T follicular helper cell (primary cell): ENCODE measurements at regions not wholly inside any gene's neighbourhood (a gene's known extent, or its start where the extent isn't known, plus 50 kb on each side); places are given as distances from the start of the nearest gene placed in this dataset.

Experiments used
- DNase-seq: peaks from one replicate; pipeline ENCODE4 v3.0.0-alpha.2; 2020; ENCODE audit warnings: low read depth

DNA sequence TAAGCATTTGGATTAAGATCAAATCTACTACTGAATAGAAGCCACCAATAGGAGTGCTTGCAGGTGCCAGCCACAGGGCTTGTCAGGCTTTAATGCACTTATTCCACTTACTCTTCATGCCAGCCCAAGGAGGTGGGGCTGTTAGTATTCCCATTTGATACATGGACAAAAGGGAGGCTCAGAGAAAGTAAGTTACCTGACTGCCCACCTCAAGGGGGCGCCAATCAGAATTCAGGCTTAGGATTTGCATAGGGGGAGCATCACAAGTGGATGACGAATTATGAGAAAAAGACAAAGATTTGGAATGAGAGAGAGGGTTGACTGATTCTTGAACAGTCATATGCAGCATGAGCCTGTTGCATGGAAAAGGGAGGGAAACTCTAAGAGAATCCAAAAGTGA lies 188.4 kb upstream of the TSHZ2 start:
- no peak for DNase-seq

DNA sequence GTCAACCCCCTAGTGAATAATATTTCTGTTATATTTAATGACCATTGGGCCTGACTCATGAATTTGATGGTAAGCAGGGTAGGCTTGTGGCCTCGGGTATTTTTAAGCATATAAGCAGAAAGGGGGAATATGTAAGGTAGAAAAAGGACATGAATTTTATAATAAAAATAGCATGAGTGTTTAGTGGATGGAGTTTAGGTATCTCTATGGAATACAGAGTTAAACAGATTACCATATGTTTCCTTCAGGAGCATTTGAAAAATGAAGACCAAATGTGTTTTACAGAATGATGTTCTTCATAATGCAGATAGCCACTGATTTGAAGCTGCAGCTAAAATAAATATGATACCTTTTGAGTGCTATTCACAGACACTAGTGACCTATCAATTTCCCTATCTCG lies 191.7 kb upstream of the TSHZ2 start:
- DNase-seq: no peak

DNA sequence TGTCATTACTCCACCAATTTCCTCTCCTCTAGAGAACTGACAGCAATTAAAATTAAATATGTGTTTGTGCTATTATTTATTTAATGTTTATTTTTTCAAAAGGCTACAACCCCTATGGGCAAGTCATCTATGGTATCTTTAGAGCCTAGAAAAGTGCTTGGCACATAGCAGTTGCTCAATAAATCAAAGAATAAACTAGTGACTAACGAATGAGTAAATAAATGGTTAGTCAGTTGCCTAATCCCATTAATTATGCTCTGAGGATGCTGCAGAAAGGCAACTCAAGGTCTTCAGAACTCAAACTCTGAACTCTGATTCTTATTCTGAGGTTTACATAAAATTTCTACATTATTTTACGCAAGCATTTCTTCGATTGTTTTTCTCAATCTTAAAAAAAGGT lies 193.0 kb upstream of the TSHZ2 start:
- DNase-seq: no peak

DNA sequence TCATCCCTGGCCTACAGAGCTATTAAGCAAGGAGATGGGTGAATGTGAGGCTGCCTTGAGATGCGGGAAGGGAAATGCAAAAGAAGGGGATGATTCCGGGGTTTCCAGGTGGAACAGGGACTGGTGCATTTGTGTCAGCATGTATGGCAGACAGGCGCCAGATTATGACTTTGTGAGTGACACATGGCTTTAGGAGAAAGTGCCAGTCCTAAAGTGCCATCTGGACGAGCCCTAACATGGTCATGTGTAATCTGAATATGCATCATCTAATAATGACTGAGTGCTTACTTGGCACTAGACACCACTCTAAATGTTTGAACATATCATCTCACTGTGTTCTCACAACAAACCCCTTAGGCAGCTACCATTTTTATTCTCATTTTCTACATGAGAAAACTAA lies 195.0 kb upstream of the TSHZ2 start:
- DNase-seq: no peak

DNA sequence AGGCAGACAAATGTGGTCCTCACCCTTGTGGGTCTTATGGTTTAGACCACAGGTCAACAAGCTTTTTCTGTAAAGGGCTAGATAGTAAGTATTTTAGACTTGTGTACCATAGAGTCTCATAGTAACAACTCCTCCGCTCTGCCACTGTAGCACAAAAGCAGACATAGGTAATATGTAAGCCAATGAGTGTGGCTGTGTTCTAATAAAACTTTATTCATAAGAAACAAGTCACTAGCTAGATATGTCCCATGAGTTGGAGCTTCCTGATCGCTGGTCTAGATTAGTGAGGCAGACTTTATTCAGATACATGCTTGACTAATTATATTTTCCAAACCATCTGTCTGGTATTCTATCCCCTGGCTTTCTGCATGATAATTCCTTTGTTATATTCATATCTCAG lies 196.4 kb upstream of the TSHZ2 start:
- DNase-seq: no peak

DNA sequence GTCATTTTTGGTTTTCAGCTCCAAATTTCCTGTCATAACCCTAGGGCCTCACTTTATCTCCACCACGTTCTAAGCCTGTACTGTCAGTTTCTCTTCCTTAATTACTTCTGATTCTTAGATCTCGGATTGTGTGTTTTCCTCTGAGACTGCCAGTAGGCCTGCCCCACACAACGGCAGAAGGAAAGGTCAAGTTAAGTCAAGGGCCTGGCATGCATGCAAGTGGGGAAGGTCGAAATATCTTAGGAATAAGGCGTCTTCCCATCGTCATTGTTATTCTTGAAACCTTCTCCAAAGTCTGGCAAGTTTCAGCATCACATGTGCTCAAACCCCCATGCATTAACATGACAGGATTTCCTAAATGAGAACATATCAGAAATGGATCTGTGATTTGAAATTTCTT lies 203.5 kb upstream of the TSHZ2 start:
- no peak for DNase-seq

DNA sequence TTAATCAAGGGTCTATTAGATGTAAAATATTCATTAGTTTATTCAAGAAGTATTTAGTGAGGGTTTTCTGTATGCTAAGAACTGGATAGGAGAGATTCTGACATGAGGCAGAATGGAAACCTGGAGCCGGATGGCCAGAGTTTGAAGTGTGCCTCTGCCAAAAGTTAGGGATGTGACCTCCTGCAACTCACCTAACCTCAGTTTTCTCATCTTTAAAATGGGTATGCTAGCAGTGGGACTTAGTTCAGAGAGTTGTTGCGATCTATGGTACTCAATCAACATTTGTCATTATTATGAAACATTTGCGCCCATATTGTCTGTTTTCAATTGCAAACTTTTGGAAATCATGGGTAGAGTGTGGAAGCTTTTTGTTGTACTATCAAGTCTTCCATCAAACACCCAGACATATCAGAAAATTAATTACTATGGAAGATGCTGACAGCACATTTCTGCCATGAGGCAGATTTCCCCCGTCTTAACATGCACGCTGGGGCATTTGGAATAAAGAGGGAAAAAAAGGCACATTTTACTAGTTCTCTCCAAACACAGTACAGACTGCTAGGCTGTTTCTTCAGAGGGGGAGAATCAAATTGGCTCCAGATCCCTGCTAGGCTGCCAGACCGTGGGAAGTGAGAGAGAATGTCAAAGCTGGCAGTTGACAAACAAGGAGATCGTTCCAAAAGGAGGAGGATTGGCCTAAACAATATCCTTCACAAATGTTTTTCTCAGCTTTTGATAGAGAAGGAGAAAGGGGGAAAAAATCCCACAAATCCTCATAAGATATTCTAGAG lies 205.3 kb upstream of the TSHZ2 start:
- no peak for DNase-seq

DNA sequence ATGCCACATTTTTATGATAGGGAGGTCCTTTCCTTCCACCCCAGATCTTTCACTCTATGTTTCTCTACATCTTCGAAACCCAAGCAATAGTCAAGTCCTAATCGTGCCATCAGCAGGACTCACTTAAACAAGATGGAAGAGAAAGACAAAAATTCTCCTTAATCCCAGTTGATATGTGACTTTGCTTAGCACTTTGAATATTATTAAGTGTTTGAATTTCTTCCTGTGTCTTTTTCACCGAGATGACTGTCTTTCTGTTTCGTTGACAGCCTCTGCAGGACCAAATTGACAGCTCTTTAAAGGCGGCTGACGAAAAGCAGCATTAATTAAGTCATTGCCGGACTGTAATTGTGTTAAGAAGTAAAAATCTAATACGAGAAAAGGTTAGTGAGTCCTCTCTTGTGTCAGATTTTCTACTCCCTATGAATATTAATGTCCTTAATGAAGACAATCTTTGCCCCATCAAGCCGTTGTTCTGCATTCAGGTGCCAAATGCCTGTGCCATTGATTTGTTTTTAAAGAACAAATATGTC lies 208.8 kb upstream of the TSHZ2 start:
- DNase-seq: no peak

DNA sequence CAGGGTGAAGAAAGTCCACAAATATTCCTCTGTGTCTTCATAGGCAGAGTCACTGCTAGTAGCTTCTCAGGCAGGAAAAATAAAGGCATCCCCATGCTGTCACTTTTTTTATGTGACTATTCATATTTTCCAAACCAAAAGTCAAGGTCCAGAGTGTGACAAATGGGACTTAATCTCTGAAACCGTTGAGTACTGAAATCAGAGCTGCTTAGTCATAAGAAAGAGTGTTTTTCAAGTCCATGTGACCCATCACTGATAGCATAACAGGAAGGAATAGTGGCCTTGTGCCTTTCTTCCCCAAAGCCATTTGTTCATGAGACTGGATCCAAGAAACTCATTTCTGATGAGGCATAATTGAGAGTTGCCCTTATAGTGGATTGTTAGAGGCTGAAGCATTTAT lies 210.3 kb upstream of the TSHZ2 start:
- no peak for DNase-seq

DNA sequence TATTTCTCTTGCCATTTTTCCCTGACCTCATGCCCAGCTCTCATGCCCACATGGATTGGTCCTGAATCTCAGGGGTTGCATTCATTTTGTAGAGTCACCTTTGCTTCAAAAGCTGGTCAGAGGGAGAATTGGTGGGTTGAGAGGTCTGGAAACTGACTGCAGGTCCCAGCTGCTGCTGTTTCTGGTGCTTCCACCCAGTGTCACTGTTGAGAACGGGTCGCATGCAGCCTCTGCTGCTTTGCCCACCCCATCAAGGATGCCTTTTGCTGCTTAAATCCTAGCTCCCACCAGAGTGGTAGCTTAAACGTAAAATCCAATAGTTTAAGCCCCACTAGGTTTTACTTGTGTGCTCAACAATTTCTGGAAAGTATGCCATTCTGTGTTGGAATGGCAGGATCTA lies 211.4 kb upstream of the TSHZ2 start:
- DNase-seq: no peak

DNA sequence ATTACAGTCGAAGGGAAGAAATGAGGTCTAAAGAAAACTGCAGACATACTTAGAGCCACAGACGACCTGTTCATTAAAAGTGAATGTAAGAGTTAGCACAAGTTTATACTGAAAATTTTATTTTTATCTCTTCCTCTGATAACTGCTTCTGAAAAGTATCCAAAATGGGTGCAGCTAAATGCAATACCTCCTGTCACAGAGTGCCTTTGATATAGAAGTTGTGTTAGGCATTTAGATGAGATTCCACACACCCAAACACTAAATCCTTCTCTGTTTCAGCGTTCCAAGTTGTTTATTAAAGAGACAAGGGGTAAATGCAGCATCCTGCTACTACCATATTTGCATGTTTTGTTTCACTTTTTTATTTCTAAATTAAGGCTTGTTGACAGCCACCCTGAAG lies 214.7 kb upstream of the TSHZ2 start:
- DNase-seq: no peak

DNA sequence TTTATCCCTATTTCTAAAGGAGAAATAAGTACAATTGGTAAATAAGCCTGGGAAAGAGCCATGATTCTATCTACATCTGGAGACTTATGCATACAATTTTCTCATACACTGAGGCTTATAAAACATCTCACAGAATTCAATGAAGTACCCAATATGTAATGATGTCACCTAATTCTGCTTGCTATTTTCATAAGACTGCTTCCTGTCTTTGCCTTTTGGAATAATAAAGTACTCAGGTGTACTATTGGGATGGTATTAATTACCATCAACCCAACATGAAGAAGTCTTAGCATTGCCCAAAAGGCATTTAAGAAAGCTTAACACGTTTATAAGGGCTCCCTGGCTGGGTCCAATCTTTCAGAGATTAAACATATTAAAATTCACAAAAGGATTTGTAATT lies 216.4 kb upstream of the TSHZ2 start:
- DNase-seq: no peak

DNA sequence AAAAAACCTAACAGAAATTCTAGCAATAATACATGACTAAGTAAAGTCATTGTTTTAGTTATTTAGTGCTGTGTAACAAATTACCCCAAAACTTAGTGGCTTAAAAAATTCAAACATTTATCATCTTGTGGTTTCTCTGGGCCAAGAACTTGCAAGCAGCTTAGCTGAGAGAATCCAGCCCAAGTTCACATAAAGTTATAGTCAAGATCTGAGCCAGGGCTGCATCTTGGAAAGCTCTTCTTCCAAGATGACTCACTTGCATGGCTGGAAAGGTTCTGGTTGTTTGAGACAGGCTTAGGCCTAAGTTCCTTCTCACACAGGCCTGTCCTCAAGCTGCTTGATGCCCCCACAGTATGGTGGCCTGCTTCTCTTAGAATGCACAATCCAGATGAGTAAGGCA lies 217.8 kb upstream of the TSHZ2 start:
- no peak for DNase-seq

DNA sequence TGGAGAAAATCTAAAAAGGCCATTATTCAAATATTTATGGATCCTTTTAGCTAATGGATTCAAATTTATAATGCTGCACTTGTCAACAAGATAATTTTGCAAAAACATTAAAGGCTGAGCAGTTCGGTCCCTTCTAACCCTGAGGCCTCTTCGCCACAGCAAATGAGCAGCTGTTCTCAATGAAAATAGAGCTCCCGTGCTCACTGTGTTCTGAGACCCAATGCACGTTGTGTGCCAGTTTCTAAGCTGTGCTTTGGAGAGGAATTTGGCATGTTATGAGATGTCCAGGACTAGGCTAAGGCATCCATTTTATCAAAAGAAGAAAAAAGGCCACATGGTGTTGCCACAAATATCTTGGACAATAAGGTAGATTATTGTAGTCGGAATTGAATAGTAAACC lies 220.1 kb upstream of the TSHZ2 start:
- no peak for DNase-seq

DNA sequence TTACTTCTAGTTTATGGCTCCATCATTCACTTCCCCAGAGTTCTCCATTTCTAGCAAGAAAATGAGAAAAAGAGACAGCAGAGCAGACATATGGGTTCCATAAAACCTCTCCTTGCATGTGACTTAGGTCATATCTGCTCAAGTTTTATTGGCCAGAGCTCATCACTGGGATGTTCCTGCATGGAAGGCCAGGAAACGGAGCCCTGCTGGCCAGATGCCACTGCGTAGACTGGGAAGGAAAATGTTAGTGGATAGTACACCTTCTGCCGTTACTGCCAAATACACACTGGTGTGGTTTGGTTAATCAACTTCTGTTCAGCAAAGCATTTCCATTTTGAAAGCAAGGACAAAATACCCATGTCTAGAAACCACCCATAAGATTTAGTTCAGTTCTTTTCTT lies 220.6 kb upstream of the TSHZ2 start:
- DNase-seq: no peak

DNA sequence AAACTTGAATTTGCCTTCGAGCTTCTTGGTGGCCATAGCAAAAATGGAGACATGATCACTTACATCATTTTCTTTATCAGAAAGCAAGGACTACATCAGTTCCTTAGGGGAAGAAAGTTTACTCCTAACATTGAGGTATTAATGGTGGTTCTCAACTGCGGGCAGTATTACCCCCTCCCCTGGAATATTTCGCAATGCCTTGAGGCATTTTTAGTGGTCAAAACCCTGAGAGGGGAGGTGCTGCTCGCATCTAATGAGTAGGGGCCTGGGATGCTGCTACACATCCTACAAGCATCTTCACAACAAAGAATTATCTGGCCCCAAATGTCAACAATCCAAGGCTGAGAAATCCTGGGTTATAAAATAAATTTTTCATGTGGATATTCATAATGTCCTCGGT lies 222.2 kb upstream of the TSHZ2 start:
- no peak for DNase-seq

DNA sequence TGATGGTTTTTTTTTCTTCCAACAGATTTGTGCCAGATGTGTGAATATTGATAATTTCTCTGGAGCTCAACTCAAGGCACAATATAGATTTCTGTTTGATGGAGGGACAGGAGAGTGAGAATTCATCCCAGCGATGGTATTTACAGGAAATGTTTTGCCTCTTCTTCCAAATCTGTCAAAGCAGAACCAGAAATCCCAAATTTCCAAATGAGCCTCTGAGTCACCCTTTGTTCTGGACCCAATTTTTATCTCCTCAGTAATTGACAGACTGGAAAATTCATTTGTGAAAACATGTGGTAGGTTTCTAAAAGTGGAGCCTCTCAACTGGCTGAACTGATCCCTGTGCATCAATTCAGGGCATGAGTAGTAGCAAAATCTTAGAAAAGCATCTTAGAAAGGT lies 223.2 kb upstream of the TSHZ2 start:
- no peak for DNase-seq

DNA sequence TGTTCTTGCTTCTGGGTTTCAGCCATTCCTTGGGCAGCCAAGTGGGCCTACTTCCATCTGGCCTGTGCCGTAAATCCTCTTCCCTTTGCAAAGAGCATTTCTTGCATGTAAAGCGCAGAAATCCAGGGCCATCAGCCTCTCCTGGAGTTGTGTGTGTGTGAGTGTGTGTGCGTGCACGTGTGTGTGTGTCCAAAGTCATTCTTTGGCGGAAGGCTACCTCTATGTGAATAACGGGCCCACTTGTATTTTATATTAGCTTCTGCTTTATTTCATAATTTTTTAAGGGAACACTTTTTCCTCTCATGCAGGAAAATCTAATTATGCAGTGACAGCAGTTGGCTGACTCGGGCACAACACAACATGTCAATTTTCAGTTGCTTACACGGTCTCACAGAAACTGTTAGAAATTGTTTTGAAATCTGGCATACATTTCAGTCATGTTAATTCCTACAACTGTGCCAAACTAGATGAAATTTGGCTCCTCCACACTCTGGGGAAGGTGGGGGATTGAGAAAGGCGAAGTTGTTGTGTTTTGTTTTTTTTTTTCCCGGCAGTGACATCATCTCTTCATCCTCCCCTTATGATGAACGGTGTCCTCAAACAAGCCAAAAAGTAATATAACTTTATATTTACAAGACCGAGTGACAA lies 223.7 kb upstream of the TSHZ2 start:
- DNase-seq: no peak

DNA sequence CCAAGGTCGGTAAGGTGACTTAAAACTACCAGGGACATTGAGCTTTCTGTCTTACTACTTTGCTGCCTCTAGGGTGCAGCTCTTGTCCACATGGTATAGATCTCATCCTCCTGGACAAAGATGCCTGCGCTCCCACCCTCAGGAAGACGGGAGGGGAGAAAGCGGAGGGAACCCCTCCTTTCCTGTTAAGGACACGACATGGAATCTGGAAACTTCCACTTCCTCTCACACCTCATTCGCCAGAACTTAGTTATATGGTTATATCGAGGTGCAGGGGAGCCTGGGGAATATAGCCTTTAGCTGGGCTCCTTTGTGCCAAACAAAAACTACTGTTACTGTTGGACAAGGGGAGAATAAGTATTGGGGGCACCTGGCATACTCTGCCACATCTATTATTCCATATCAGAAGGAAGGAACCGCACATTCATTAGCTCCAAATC lies 224.3 kb upstream of the TSHZ2 start:
- DNase-seq: no peak

DNA sequence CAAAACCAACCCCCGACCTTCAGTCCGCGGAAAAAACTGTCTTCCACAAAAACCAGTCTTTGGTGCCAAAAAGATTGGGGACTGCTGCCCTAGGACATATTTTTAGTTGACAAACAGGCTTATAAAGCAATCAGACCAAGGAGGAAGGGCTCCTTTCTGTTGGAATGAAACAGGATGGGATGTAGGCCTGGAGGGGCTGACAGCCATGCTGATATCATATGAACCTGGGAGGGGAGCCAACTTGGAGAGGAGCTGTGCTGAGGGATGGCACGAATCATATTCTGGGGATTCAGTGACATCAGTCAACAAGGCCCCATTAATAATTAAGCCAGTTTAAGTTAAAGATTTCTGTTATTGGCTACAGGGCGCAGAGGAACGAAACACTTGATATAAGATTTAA lies 225.4 kb upstream of the TSHZ2 start:
- DNase-seq: no peak

DNA sequence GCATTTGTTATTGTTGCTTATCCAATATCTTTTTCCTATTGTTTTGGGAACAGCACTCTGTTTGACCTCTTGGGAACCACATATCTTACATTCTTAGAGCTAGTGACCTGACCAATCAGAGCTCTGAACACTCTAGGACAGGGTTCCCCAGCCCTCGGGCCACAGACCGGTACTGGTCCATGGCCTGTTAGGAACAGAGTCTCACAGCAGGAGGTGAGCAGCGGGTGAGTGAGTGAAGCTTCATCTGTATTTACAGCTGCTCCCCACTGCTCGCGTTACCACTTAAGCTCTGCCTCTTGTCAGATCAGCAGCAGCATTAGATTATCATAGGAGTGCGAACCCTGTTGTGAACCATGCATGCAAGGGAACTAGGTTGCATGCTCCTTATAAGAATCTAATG lies 226.0 kb upstream of the TSHZ2 start:
- no peak for DNase-seq

DNA sequence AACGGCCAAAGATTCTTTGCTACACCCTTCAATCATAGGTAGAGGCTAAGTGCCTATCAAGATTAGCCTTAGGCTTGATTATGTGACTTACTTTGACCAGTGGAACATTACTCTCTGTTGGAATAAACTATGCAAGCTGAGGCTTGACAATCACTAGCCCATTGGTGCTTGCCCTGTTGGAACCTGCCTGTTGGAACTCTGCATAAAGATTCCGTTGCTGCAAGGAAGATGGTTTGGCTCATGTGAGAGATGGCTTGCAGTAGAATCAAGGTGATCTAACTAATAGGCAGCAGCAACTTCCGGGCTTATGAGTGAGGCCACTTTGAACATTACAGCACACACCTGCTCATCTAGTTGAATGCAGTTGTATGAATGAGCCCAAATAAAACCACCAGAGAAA lies 227.7 kb upstream of the TSHZ2 start:
- no peak for DNase-seq

DNA sequence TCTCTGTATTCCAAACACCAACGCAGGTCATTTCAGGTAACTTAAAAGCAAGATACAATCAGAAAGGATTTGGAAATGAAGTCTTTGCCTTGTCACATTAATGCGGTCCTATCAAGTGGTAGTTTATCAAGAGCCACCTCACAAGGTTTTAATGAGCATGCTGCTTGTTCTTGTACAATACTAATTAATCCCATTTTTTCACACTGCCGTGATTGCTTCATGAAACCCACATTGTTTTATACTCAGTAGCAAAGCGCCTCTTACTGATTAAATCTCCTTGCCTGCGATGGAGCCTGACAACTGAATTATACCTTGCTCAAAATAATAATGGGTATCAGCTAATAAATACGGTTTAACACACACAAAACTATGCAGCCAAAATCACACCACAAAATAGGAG lies 234.1 kb upstream of the TSHZ2 start:
- no peak for DNase-seq

DNA sequence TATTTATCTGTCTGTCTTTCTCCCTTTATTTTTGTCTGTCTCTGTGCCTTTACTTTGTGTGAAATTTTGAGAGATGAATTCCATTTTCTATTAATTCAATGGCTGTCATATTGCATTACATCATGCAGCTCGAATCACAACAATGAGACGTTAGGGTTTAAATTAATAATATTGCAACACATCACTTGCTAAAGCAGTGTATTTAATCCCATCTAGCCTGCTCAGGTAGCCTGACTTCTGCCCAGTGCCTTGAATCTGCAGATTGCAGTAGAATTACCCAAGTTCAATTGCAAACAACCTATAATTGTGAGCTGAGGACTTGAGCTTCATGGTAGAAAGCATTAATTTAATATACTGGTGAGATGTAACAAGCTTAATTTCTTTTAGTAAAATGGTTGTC lies 235.7 kb upstream of the TSHZ2 start:
- no peak for DNase-seq
